Fibroblast of the aortic adventitia (primary cell): ENCODE measurements at regions not wholly inside any gene's neighbourhood (a gene's known extent, or its start where the extent isn't known, plus 50 kb on each side); places are given as distances from the start of the nearest gene placed in this dataset.

Experiments
- DNase-seq: peaks from one replicate; pipeline ENCODE4 v3.0.0-alpha.2; 2010; ENCODE audit warnings: low read depth
- H3K4me3 ChIP-seq: 2 replicates; pipeline ENCODE4 v1.5.1; 2011; ENCODE audit warnings: low read depth, mild to moderate bottlenecking, control low read depth, low read length, moderate library complexity
- CTCF ChIP-seq: IDR thresholded peaks from 2 replicates; pipeline ENCODE4 v1.5.1; 2011; ENCODE audit warnings: mild to moderate bottlenecking, low read length, control low read depth, inconsistent platforms; ENCODE audit not compliant: insufficient read depth

- H3K4me3 ChIP-seq: no peak overlapping the region
- TF ChIP-seq CTCF: no peak
- no peak for DNase-seq
Measured at GRCh38 chr9:106602344-106602743, 260.6 kb upstream of the ZNF462 start.

- no peak for TF ChIP-seq CTCF
- H3K4me3 ChIP-seq: no peak overlapping the region
- DNase-seq: no peak
Measured at GRCh38 chr9:106613250-106613737, 249.7 kb upstream of the ZNF462 start.

GRCh38 chr9:106615118-106615889 is 247.7 kb upstream of the ZNF462 start:
- no peak for DNase-seq
- no peak for TF ChIP-seq CTCF
- H3K4me3 ChIP-seq: no peak overlapping the region

- TF ChIP-seq CTCF: no peak
- no peak overlapping the region for H3K4me3 ChIP-seq
- DNase-seq: no peak
Measured at GRCh38 chr9:106616026-106616425, 246.9 kb upstream of the ZNF462 start.

- no peak overlapping the region for H3K4me3 ChIP-seq
- no peak for DNase-seq
- TF ChIP-seq CTCF: no peak
Measured at GRCh38 chr9:106616851-106617345, 246.1 kb upstream of the ZNF462 start.

GRCh38 chr9:106619211-106619610 is 243.8 kb upstream of the ZNF462 start:
- TF ChIP-seq CTCF: no peak
- DNase-seq: no peak
- H3K4me3 ChIP-seq: no peak overlapping the region

- H3K4me3 ChIP-seq: no peak overlapping the region
- no peak for TF ChIP-seq CTCF
- no peak for DNase-seq
Measured at GRCh38 chr9:106620081-106620480, 242.9 kb upstream of the ZNF462 start.
